ENCODE measurements at regions not wholly inside any gene's neighbourhood (a gene's known extent, or its start where the extent isn't known, plus 50 kb on each side); places are given as distances from the start of the nearest gene placed in this dataset.
"Not testable (repeated sequence)": the region's sequence is repeated elsewhere in the genome, so short reads cannot be mapped to it uniquely, and the experiment has no call there.

DNA sequence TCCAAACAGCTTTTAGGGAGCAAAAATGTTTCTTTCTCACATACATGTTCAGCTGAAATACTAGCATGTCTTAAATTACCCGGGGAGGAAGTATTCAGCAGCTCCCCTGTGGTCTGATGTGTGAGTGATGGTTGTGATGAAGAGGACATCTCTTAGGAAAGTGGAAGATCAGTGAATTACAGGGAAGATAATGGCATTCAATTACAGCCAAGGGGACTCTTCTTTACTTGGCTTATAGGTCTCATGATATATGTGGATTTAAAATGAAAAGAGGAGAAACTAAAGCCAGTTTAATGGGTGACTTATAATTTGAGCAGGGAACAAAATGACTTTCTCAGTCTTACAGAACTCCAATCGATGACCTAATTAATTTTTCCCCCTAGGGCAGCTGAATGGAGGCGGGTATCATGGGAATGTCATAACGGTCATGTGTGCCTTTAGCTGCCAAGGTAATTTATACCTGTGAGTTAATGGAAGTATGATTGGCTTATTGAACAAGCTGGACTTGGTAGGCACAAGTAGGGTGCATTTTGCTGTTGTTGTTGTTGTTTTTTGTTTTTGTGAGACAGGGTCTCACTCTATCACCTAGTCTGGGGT lies 198.8 kb downstream of the HIPK3 start:
- DNase-seq = no peak

DNA sequence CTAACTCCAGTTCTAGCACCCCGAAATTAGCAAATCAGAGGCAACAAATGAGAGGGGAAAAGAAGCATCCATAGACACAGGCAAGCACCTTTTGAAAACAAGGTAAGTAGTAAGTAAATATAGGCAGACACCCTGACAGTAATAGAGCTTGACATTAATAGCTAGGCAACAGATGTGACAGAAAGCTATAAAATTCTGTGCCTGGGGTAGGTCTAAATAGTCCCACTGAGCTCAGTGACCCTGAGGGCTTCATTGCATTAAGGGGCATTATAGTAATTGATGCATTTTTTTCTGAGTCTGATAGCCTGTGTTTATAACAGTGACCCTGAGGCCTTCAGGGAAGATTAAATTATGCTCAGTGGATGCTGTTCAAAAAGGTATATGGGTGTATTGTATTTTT lies 197.1 kb downstream of the HIPK3 start:
- no peak for DNase-seq

DNA sequence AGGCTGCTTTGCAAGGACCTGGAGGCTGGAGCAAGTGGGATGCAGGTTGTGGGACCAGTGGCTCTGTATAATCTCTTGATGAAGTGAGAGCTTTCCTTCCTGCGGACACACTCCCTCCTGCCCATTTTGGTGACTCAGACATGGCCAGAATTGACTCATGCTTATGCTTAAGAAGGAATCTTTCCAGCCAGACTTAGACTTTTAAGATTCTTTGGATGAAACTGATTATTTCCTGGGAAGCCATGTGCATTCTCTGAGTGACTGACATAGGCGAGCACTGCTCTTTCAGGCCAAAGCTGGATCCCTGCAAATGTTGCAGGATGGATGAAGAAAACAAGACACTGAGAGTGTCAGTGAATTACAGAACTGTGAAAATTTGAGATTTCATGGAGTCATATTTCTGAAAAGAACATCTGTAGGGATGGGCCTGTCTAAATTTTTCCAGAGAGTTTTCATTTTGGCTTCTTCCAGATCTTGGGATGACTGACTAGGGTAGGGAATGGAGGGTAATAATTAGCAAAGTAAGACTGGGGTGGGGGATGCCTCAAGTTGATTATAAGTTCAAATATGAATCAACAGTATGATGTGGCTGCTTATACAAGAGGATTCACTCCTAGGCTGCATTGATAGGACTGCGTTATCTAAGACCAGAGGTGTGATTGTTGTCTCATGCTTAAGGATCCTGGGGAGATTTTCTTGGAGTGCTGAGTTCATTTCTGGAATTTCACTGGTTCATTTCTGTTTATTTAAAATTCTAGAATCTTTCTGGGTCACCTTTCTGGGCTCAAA lies 195.8 kb downstream of the HIPK3 start:
- DNase-seq = no peak

- DNase-seq = no peak
Observed at GRCh38 chr11:33451364-33451763, 194.2 kb downstream of the HIPK3 start.

DNA sequence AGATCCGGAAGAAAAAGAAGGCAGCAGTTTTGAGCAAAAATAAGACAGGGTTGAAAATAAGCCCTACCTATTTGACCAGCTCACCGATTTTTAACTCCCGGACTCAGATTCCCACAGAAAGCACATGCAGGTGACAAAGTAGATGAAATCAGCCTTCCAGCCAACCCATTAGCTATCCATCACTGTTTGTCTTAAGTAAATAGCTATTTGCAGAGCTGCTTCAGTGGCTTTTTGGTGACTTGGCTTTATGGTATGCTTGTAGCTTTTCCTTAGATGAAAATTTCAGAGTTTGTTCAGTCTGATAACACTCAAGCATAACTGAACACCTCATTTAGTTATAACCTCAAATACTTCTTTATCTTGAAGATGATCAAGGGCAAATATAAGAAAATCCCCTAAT lies 192.6 kb downstream of the HIPK3 start:
- DNase-seq = no peak

GRCh38 chr11:33448461-33449130 lies 191.4 kb downstream of the HIPK3 start:
- no peak for DNase-seq

DNA sequence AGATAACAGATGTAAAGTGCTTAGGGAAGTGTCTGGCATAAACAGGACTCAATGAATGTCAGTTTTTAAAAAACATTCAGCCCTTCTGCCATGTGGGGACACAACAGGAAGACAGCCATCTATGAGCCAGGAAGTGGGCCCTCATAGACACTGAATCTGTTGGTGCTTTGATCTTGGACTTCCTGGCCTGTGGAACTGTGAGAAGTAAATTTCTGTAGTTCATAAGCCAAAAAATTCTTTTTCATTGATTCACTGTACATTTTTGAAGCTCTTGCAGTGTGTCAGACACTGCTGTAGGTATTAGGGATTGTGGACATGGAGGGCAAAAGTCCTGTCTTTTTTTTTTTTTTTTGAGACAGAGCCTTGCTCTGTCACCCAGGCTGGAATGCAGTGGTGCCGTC lies 188.6 kb downstream of the HIPK3 start:
- no peak for DNase-seq

DNA sequence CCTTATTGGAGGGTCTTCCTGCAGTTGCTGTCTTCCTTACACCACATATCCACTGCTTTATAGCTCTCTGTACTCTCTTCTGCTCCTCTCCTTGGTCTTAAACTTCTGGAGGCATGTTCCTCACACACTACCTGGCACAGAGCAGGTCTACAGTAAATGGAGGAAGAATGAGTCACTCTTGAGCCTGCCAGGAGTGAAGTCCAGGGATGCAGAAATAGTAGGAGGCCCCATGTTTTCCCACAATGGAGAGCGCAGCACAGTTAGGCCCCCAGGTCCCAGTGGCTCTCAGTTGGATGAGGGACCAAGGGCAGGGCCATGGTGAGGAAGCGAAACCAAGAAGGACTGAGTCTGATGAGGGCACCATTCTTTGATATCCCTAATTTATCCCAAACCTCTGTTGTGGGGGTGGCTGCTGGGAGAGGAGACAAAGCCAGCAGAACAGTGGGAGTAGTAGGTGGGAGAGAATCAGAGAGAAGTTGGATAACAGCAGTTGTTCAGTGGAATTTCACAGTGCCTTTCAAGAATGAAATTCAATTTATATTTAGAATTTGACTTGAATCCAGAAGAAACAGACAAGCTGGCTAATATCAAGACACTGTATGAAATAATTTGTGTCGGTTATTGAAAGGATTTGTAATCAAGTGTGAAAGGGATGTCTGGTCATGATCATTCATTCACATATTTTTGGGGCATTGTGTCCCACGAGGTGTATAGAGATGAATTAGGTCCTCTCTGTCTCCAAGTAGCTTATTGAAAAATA lies 187.8 kb downstream of the HIPK3 start:
- DNase-seq = no peak

DNA sequence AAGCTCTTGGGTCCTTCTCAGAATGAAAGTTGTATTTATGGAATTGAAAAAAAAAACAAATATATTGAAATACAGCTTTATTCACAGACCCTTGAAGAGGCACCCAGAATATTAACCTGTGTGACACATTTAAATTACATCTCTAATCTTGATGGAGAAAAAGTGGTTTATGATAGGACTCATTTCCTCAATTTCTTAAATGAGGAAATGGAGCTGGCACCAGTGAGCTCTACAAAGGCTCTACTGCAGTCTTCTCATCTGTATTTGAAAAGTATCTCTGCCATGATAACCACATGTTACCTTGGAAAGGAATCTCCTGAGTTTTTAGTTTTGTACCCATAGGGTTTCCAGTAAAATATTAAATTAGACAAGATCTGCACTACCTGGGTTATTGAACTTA lies 186.5 kb downstream of the HIPK3 start:
- DNase-seq = no peak

- no peak for DNase-seq
Observed at GRCh38 chr11:33438301-33438700, 181.1 kb downstream of the HIPK3 start.

DNA sequence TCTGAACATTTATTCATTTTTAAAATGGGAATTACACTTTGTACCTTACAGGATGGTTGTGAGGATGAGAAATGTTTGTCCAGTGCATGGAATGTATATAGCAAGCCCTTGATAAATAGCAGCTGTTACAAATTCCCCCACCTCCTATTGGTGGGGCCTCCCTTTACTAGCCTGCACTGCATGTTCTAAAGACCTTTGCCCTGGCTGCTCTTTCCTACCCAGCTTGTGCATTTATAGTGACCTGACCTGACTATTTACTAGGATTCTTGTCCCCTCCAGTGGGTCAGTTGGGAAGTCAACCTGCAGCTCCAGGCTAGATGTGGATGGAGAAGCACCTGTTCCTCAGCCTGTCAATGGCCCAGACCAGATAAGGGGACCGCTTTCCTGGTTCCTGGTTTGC lies 180.3 kb downstream of the HIPK3 start:
- no peak for DNase-seq

DNA sequence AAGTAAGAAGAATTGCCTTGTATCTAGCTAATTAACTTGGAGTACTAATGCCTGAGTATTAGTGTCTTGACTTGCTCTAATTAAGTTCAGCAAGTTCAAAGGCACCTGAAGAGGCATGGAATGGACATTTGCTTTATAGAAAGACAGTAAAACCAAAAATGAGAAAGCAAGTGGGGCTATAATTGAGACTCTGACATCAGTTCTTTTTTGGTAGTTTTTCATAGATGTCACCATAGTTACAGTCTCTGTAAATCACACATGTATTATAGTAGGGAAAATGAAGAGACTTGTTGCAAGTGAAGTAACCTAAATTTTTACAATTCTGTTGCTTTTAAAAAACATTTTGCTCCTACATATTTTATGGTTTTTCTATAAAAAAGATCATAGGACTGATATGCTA lies 178.0 kb downstream of the HIPK3 start:
- no peak for DNase-seq

- no peak for DNase-seq
Observed at GRCh38 chr11:33434294-33434693, 177.1 kb downstream of the HIPK3 start.

DNA sequence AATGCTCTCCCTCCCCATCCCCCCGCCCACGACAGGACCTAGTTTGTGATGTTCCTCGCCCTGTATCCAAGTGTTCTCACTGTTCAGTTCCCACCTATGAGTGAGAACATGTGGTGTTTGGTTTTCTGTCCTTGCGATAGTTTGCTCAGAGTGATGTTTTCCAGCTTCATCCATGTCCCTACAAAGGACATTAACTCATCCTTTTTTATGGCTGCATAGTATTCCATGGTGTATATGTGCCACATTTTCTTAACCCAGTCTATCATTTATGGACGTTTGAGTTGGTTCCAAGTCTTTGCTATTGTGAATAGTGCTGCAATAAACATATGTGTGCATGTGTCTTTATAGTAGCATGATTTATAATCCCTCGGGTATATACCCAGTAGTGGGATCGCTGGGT lies 171.3 kb downstream of the HIPK3 start:
- not testable (repeated sequence) for DNase-seq

GRCh38 chr11:33420959-33421566 lies 163.9 kb downstream of the HIPK3 start:
- DNase-seq = no peak

DNA sequence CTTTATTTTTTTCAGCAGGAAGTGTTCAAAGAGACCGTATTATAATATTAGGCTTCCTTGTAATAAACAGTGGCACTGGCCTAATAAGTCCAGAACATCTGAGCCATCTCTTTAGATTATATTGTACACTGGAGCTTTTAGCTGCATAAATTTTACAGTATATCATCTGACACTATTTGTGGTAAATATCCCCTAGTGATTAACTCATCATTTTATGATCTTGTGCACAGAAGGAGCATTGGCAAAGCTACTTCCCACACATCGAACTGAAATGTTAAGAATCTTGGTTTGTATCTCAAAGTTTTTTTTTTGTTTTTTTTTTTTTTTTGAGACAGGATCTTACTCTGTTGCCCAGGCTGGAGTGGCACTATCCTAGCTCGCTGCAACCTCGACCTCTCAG lies 162.7 kb downstream of the HIPK3 start:
- DNase-seq = no peak

DNA sequence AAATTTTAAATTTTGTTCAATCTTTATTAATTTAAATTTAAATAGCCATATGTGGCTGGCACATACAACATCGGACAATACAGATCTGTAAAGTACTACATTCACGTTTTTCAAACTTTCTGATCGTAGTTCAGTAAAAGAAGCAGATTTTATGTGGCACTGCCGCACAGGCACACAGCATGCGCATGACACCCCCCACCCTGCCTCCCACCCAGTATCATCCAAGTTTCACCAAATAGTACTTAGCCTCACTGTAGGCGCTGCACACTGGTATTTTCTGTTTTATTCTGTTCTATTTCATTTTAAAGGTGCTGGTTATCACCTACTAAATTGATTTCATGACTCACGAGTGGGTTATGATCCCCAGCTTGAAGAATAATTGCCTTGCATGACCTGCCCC lies 159.9 kb downstream of the HIPK3 start:
- DNase-seq = no peak

DNA sequence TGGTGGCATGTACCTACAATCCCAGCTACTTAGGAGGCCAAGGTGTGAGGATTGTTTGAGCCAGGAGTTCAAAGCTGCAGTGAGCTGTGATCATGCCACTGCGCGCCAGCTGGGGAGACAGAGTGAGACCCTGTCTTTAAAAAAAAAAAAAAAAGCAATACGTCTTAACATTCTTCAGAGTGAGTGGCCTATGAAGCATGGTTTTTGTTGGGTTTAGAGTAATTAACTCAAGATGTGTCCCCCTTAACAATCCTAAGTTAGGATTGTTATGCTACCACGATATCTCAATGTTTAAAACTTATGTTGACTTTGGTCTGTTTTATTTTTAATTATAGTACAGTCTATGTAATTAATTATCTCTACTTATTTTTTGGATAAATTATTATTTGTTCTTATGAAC lies 156.1 kb downstream of the HIPK3 start:
- no peak for DNase-seq

- DNase-seq = no peak
Observed at GRCh38 chr11:33412241-33412640, 155.1 kb downstream of the HIPK3 start.

- DNase-seq = no peak
Observed at GRCh38 chr11:33411751-33412150, 154.6 kb downstream of the HIPK3 start.

- no peak for DNase-seq
Observed at GRCh38 chr11:33410086-33410765, 153.0 kb downstream of the HIPK3 start.

Measured in CD4-positive, alpha-beta T cell treated with Interleukin-10 for 1 hour (primary cell).